GM12878 (cell line): ENCODE measurements at regions not wholly inside any gene's neighbourhood (a gene's known extent, or its start where the extent isn't known, plus 50 kb on each side); places are given as distances from the start of the nearest gene placed in this dataset.

Source experiments
- ATAC-seq: fragments of 200-7000 bp; cut with Tn5 transposase; 3 replicates; pipeline ENCODE4 v1.9.1; 2020; ENCODE audit warnings: mild to moderate bottlenecking, moderate library complexity
- BruUV-seq: library from RNA; stranded (reverse); fragments of 400-500 nt; replicated peaks from 2 replicates; lab custom pipeline; 2021; lab: Mats Ljungman, UMichigan
- CTCF ChIA-PET: fragments of 300-600 bp; sonication (Branson Sonifier 250); formaldehyde crosslinking; extraction: SDS; loops from one replicate; lab custom pipeline; 2021; ENCODE audit warnings: inconsistent platforms; lab: Yijun Ruan, JAX
- POLR2A ChIA-PET: fragments of 350-600 bp; formaldehyde crosslinking; extraction: SDS; loops from one replicate; lab custom pipeline; 2021; ENCODE audit warnings: inconsistent platforms; lab: Charles Lee
- RAD21 ChIA-PET: fragments of 300-600 bp; sonication (Branson Sonifier 250); formaldehyde crosslinking; loops from one replicate; lab custom pipeline; 2023; ENCODE audit warnings: antibody characterized with exemption; ENCODE audit not compliant: unreplicated experiment; lab: Charles Lee
- SMC1A ChIA-PET: fragments of 300-600 bp; sonication (Branson Sonifier 250); formaldehyde crosslinking; loops from one replicate; lab custom pipeline; 2023; ENCODE audit not compliant: unreplicated experiment, uncharacterized antibody; lab: Charles Lee
- DNase-seq: peaks from one replicate; pipeline ENCODE4 v3.0.0-alpha.2; 2011; ENCODE audit warnings: low read depth, low spot score
- FAIRE-seq: peaks from 3 replicates; lab custom pipeline; 2011; peaks lifted over from hg19 to GRCh38; lab: Jason Lieb, UNC
- H2AFZ ChIP-seq: 2 replicates; pipeline ENCODE4 v1.6.0; 2011; ENCODE audit warnings: low read depth, low read length, control low read depth; ENCODE audit not compliant: control insufficient read depth
- H3K27ac ChIP-seq: 2 replicates; pipeline ENCODE4 v1.5.1; 2011; ENCODE audit warnings: control low read depth; ENCODE audit not compliant: control insufficient read depth, insufficient read depth
- H3K27me3 ChIP-seq, 2 experiments: replicated peaks in 1 of 2; 2 replicates each; pipeline versions ENCODE4 v1.6.0 to v1.6.1; 2011; ENCODE audit warnings: low read length in 1 of 2; ENCODE audit not compliant: control insufficient read depth in 2 of 2, insufficient read depth in 2 of 2
- H3K36me3 ChIP-seq, 2 experiments: 2 replicates each; pipeline ENCODE4 v1.5.1; 2011; ENCODE audit warnings: low read length in 1 of 2; ENCODE audit not compliant: control insufficient read depth in 2 of 2, insufficient read depth in 2 of 2
- H3K4me1 ChIP-seq: 2 replicates; pipeline ENCODE4 v1.6.1; 2011; ENCODE audit warnings: mild to moderate bottlenecking, low read length, moderate library complexity, mixed read lengths; ENCODE audit not compliant: control insufficient read depth, insufficient read depth
- H3K4me2 ChIP-seq: 2 replicates; pipeline ENCODE4 v1.6.0; 2011; ENCODE audit warnings: control low read depth; ENCODE audit not compliant: control insufficient read depth, insufficient read depth
- H3K4me3 ChIP-seq: fragments of 200-600 bp; sonication (generic); 2 replicates; pipeline ENCODE4 v1.5.1; 2016
- H3K79me2 ChIP-seq: 2 replicates; pipeline ENCODE4 v1.6.0; 2011; ENCODE audit warnings: low read length; ENCODE audit not compliant: control insufficient read depth, insufficient read depth
- H3K9ac ChIP-seq: 2 replicates; pipeline ENCODE4 v1.8.0; 2011; ENCODE audit warnings: low read length, control low read depth, mixed read lengths; ENCODE audit not compliant: control insufficient read depth, insufficient read depth
- H3K9me3 ChIP-seq: replicated peaks from 3 replicates; pipeline ENCODE4 v1.5.1; 2011; ENCODE audit warnings: mild to moderate bottlenecking, low read length; ENCODE audit not compliant: control insufficient read depth, insufficient read depth
- H4K20me1 ChIP-seq: 2 replicates; pipeline ENCODE4 v1.6.0; 2011; ENCODE audit not compliant: control insufficient read depth, insufficient read depth
- ASH2L ChIP-seq: fragments of 300-600, 200-600 bp; sonication (generic); IDR thresholded peaks from 2 replicates; pipeline ENCODE4 v1.6.1; 2017; ENCODE audit warnings: low read depth, mild to moderate bottlenecking, borderline replicate concordance
- BCLAF1 ChIP-seq: fragments of 450-650 bp; IDR thresholded peaks from 2 replicates; pipeline ENCODE4 v1.6.1; 2017; ENCODE audit warnings: antibody characterized with exemption, mild to moderate bottlenecking, moderate library complexity
- CBFB ChIP-seq: IDR thresholded peaks from 2 replicates; pipeline ENCODE4 v1.6.1; 2016; ENCODE audit warnings: antibody characterized with exemption, low read depth
- CBX5 ChIP-seq: sonication (generic); IDR thresholded peaks from 2 replicates; pipeline ENCODE4 v1.6.1; 2016; ENCODE audit warnings: low read depth, moderate library complexity, mild to moderate bottlenecking, inconsistent platforms
- HCFC1 ChIP-seq: fragments of 150-350 bp; IDR thresholded peaks from 2 replicates; pipeline ENCODE4 v1.6.1; 2014; ENCODE audit warnings: low read length
- KAT2A ChIP-seq: conservative IDR thresholded peaks from 2 replicates; pipeline ENCODE4 v1.6.1; 2011; ENCODE audit warnings: low read depth, low read length; ENCODE audit not compliant: control insufficient read depth
- NR2F1 ChIP-seq: fragments of 450-650 bp; conservative IDR thresholded peaks from 2 replicates; pipeline ENCODE4 v1.6.1; 2017; ENCODE audit warnings: mild to moderate bottlenecking
- ZBTB11 ChIP-seq: fragments of 450-650 bp; formaldehyde crosslinking; IDR thresholded peaks from 2 replicates; pipeline ENCODE4 v1.5.0; 2022; ENCODE audit warnings: mild to moderate bottlenecking, missing genetic modification characterization
- ZBTB4 ChIP-seq: fragments of 450-650 bp; formaldehyde crosslinking; IDR thresholded peaks from 2 replicates; pipeline ENCODE4 v1.4.0; 2022; ENCODE audit warnings: mild to moderate bottlenecking, moderate library complexity
- WGBS: methylation state at CpG from one replicate; pipeline ENCODE4 v1.1.6; 2016; ENCODE audit warnings: low lambda C conversion rate; ENCODE audit not compliant: insufficient replicate concordance, insufficient coverage; ENCODE audit errors: missing lambda C conversion rate; 5-methylcytosine and 5-hydroxymethylcytosine counted together
- in situ Hi-C: fragments of 300-500 bp; cut with MboI; formaldehyde crosslinking; loops from 9 replicates; pipeline ENCODE4 v1.14.3; 2018; ENCODE audit warnings: mixed read lengths
- intact Hi-C: fragments of 100-400 bp; cut with micrococcal nuclease; formaldehyde crosslinking; loops from one replicate; pipeline ENCODE4 v1.14.2; 2022; ENCODE audit not compliant: unreplicated experiment

GRCh38 chr5:29702875-29703274, 1490.6 kb upstream of the CDH6 start:
- SMC1A ChIA-PET = no interaction called here
- H3K36me3 ChIP-seq = no peaks in the 10 kb centered on the region
- H3K79me2 ChIP-seq = no peaks in the 10 kb centered on the region
- RAD21 ChIA-PET = no interaction called here
- no peaks in the 10 kb centered on the region for H3K9me3 ChIP-seq
- H3K4me2 ChIP-seq = no peak overlapping the region
- H3K27ac ChIP-seq = no peak overlapping the region
- CTCF ChIA-PET = no interaction called here
- POLR2A ChIA-PET = no interaction called here
- H2AFZ ChIP-seq = no peak overlapping the region
- H3K4me3 ChIP-seq = no peak overlapping the region
- in situ Hi-C loops (no loop called here), intact Hi-C loops (no loop called here)
- no peak overlapping the region for H3K9ac ChIP-seq
- FAIRE-seq = no peak
- ATAC-seq = no peak
- TF ChIP-seq KAT2A = no peak
- TF ChIP-seq HCFC1 = no peak
- TF ChIP-seq ZBTB11 (CRISPR knock-in tag) = no peak
- no peak for TF ChIP-seq ZBTB4
- TF ChIP-seq CBX5 = no peak
- TF ChIP-seq ASH2L = no peak
- no peak for TF ChIP-seq BCLAF1
- no peak for TF ChIP-seq NR2F1
- TF ChIP-seq CBFB = no peak
- no peaks in the 10 kb centered on the region for H3K4me1 ChIP-seq
- DNase-seq = no peak
- no peaks in the 10 kb centered on the region for H4K20me1 ChIP-seq
- 0% methylated on average over 1 of the region's 1 CpG for WGBS
- BruUV-seq = no TSS peak
- H3K27me3 ChIP-seq = no peaks in the 10 kb centered on the region
